ENCODE measurements at regions not wholly inside any gene's neighbourhood (a gene's known extent, or its start where the extent isn't known, plus 50 kb on each side); places are given as distances from the start of the nearest gene placed in this dataset.

GRCh38 chr20:52736507-52736906 lies 235.7 kb upstream of the TSHZ2 start:
- no peak for DNase-seq (ENCODE audit: low read depth in 2 of 2)

- no peak for DNase-seq (ENCODE audit: low read depth in 2 of 2)
These were observed 241.1 kb upstream of the TSHZ2 start for GRCh38 chr20:52731093-52731492.

GRCh38 chr20:52727740-52728456 lies 244.3 kb upstream of the TSHZ2 start:
- DNase-seq (ENCODE audit: low read depth in 2 of 2) = no peak

- DNase-seq (ENCODE audit: low read depth in 2 of 2) = no peak
These were observed 247.6 kb upstream of the TSHZ2 start for GRCh38 chr20:52724541-52724940.

GRCh38 chr20:52722926-52723688 lies 249.1 kb upstream of the TSHZ2 start:
- no peak for DNase-seq (ENCODE audit: low read depth in 2 of 2)

GRCh38 chr20:52708137-52708536 lies 264.0 kb upstream of the TSHZ2 start:
- DNase-seq (ENCODE audit: low read depth in 2 of 2) = no peak

- DNase-seq (ENCODE audit: low read depth in 2 of 2) = no peak
These were observed 267.6 kb upstream of the TSHZ2 start for GRCh38 chr20:52704553-52704952.

GRCh38 chr20:52688345-52688744 lies 283.8 kb upstream of the TSHZ2 start:
- DNase-seq (ENCODE audit: low read depth in 2 of 2) = no peak

- DNase-seq (ENCODE audit: low read depth in 2 of 2) = no peak
These were observed 287.3 kb upstream of the TSHZ2 start for GRCh38 chr20:52684905-52685304.

- no peak for DNase-seq (ENCODE audit: low read depth in 2 of 2)
These were observed 288.0 kb upstream of the TSHZ2 start for GRCh38 chr20:52684176-52684575.

GRCh38 chr20:52683761-52684160 lies 288.4 kb upstream of the TSHZ2 start:
- no peak for DNase-seq (ENCODE audit: low read depth in 2 of 2)

- no peak for DNase-seq (ENCODE audit: low read depth in 2 of 2)
These were observed 289.9 kb upstream of the TSHZ2 start for GRCh38 chr20:52682237-52682636.

- DNase-seq (ENCODE audit: low read depth in 2 of 2) = no peak
These were observed 290.9 kb upstream of the TSHZ2 start for GRCh38 chr20:52681288-52681687.

- DNase-seq (ENCODE audit: low read depth in 2 of 2) = no peak
These were observed 294.9 kb upstream of the TSHZ2 start for GRCh38 chr20:52677216-52677615.

GRCh38 chr20:52676283-52676995 lies 295.7 kb upstream of the TSHZ2 start:
- DNase-seq (ENCODE audit: low read depth in 2 of 2) = no peak

GRCh38 chr20:52675375-52675774 lies 296.8 kb upstream of the TSHZ2 start:
- DNase-seq (ENCODE audit: low read depth in 2 of 2) = no peak

GRCh38 chr20:52668626-52669025 lies 303.5 kb upstream of the TSHZ2 start:
- DNase-seq (ENCODE audit: low read depth in 2 of 2) = no peak

- no peak for DNase-seq (ENCODE audit: low read depth in 2 of 2)
These were observed 304.8 kb upstream of the TSHZ2 start for GRCh38 chr20:52667358-52667757.

GRCh38 chr20:52665441-52665840 lies 306.7 kb upstream of the TSHZ2 start:
- no peak for DNase-seq (ENCODE audit: low read depth in 2 of 2)

GRCh38 chr20:52655395-52655794 lies 316.8 kb upstream of the TSHZ2 start:
- no peak for DNase-seq (ENCODE audit: low read depth in 2 of 2)

- DNase-seq (ENCODE audit: low read depth in 2 of 2) = no peak
These were observed 317.6 kb upstream of the TSHZ2 start for GRCh38 chr20:52654567-52654966.

- DNase-seq (ENCODE audit: low read depth in 2 of 2) = no peak
These were observed 319.9 kb upstream of the TSHZ2 start for GRCh38 chr20:52652271-52652670.

GRCh38 chr20:52649727-52650126 lies 322.4 kb upstream of the TSHZ2 start:
- DNase-seq (ENCODE audit: low read depth in 2 of 2) = no peak

Measured in stimulated activated CD4-positive, alpha-beta T cell treated with anti-CD3 and anti-CD28 coated beads, Interleukin-4, amount 100 ng/mL, for 48 hours (primary cell).